K562 (cell line): ENCODE measurements at regions not wholly inside any gene's neighbourhood (a gene's known extent, or its start where the extent isn't known, plus 50 kb on each side); places are given as distances from the start of the nearest gene placed in this dataset.

Experiments used
- MEIS2 ChIP-seq: fragments of 450-650 bp; IDR thresholded peaks from 2 replicates; pipeline ENCODE4 v1.6.1; 2014; ENCODE audit warnings: mild to moderate bottlenecking; ENCODE audit not compliant: partially characterized antibody
- TF ChIP-seq, protein P1 (sequence below): fragments of 450-650 bp; IDR thresholded peaks from 2 replicates; pipeline ENCODE4 v1.6.1; 2016; ENCODE audit warnings: low read depth

- TF ChIP-seq, protein P1, sequence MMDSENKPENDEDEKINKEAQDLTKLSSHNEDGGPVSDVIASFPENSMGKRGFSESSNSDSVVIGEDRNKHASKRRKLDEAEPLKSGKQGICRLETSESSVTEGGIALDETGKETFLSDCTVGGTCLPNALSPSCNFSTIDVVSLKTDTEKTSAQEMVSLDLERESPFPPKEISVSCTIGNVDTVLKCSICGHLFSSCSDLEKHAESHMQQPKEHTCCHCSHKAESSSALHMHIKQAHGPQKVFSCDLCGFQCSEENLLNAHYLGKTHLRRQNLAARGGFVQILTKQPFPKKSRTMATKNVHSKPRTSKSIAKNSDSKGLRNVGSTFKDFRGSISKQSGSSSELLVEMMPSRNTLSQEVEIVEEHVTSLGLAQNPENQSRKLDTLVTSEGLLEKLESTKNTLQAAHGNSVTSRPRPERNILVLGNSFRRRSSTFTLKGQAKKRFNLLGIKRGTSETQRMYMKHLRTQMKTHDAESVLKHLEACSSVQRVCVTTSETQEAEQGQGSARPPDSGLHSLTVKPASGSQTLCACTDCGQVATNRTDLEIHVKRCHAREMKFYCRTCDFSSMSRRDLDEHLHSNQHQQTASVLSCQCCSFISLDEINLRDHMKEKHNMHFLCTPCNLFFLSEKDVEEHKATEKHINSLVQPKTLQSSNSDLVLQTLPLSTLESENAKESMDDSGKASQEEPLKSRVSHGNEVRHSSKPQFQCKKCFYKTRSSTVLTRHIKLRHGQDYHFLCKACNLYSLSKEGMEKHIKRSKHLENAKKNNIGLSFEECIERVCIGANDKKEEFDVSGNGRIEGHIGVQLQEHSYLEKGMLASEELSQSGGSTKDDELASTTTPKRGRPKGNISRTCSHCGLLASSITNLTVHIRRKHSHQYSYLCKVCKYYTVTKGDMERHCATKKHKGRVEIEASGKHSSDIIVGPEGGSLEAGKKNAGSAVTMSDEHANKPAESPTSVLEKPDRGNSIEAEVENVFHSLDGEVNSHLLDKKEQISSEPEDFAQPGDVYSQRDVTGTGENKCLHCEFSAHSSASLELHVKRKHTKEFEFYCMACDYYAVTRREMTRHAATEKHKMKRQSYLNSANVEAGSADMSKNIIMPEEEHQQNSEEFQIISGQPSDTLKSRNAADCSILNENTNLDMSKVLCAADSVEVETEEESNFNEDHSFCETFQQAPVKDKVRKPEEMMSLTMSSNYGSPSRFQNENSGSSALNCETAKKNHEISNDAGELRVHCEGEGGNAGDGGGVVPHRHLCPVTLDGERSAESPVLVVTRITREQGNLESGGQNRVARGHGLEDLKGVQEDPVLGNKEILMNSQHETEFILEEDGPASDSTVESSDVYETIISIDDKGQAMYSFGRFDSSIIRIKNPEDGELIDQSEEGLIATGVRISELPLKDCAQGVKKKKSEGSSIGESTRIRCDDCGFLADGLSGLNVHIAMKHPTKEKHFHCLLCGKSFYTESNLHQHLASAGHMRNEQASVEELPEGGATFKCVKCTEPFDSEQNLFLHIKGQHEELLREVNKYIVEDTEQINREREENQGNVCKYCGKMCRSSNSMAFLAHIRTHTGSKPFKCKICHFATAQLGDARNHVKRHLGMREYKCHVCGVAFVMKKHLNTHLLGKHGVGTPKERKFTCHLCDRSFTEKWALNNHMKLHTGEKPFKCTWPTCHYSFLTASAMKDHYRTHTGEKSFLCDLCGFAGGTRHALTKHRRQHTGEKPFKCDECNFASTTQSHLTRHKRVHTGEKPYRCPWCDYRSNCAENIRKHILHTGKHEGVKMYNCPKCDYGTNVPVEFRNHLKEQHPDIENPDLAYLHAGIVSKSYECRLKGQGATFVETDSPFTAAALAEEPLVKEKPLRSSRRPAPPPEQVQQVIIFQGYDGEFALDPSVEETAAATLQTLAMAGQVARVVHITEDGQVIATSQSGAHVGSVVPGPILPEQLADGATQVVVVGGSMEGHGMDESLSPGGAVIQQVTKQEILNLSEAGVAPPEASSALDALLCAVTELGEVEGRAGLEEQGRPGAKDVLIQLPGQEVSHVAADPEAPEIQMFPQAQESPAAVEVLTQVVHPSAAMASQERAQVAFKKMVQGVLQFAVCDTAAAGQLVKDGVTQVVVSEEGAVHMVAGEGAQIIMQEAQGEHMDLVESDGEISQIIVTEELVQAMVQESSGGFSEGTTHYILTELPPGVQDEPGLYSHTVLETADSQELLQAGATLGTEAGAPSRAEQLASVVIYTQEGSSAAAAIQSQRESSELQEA: no peak
- TF ChIP-seq MEIS2: no peak
Observed at GRCh38 chrX:101729986-101730385, 70.3 kb upstream of the ARMCX2 start (continued).
